Islet precursor cell (in vitro differentiated cells): ENCODE measurements at regions not wholly inside any gene's neighbourhood (a gene's known extent, or its start where the extent isn't known, plus 50 kb on each side); places are given as distances from the start of the nearest gene placed in this dataset.
A peak's percentile ranks its signal among the peaks of the same experiment; 100 is the strongest.

Experiments
- DNase-seq: peaks from one replicate; pipeline ENCODE4 v3.0.0-alpha.2; 2018

- no peak for DNase-seq
These were observed 247.6 kb upstream of the MIR17HG start for GRCh38 chr13:91099877-91100276.

- no peak for DNase-seq
These were observed 246.5 kb upstream of the MIR17HG start for GRCh38 chr13:91100944-91101343.

GRCh38 chr13:91101381-91101780 is 246.1 kb upstream of the MIR17HG start:
- DNase-seq: no peak

- no peak for DNase-seq
These were observed 242.2 kb upstream of the MIR17HG start for GRCh38 chr13:91105270-91105669.

GRCh38 chr13:91106565-91106964 is 240.9 kb upstream of the MIR17HG start:
- no peak for DNase-seq

- DNase-seq: no peak
These were observed 239.2 kb upstream of the MIR17HG start for GRCh38 chr13:91108315-91108714.

GRCh38 chr13:91111476-91112200 is 235.8 kb upstream of the MIR17HG start:
- no peak for DNase-seq

GRCh38 chr13:91112201-91112923 is 235.1 kb upstream of the MIR17HG start:
- no peak for DNase-seq

- no peak for DNase-seq
These were observed 234.6 kb upstream of the MIR17HG start for GRCh38 chr13:91112924-91113277.

- no peak for DNase-seq
These were observed 231.7 kb upstream of the MIR17HG start for GRCh38 chr13:91115776-91116175.

GRCh38 chr13:91117351-91117750 is 230.1 kb upstream of the MIR17HG start:
- DNase-seq: no peak

- no peak for DNase-seq
These were observed 227.8 kb upstream of the MIR17HG start for GRCh38 chr13:91119643-91120042.

GRCh38 chr13:91122766-91123165 is 224.7 kb upstream of the MIR17HG start:
- DNase-seq: no peak

- DNase-seq: no peak
These were observed 223.9 kb upstream of the MIR17HG start for GRCh38 chr13:91123456-91124127.

- no peak for DNase-seq
These were observed 220.7 kb upstream of the MIR17HG start for GRCh38 chr13:91126806-91127205.

GRCh38 chr13:91127995-91128394 is 219.5 kb upstream of the MIR17HG start:
- DNase-seq: no peak

- no peak for DNase-seq
These were observed 215.1 kb upstream of the MIR17HG start for GRCh38 chr13:91132381-91132780.

- DNase-seq: no peak
These were observed 214.7 kb upstream of the MIR17HG start for GRCh38 chr13:91132786-91133185.

GRCh38 chr13:91133941-91134802 is 213.3 kb upstream of the MIR17HG start:
- DNase-seq: peak; percentile 74

GRCh38 chr13:91134803-91135184 is 212.7 kb upstream of the MIR17HG start:
- no peak for DNase-seq

GRCh38 chr13:91135376-91135775 is 212.1 kb upstream of the MIR17HG start:
- no peak for DNase-seq

GRCh38 chr13:91135968-91136367 is 211.5 kb upstream of the MIR17HG start:
- no peak for DNase-seq

- no peak for DNase-seq
These were observed 210.7 kb upstream of the MIR17HG start for GRCh38 chr13:91136806-91137205.
